HG02885 (cell line): ENCODE measurements at regions not wholly inside any gene's neighbourhood (a gene's known extent, or its start where the extent isn't known, plus 50 kb on each side); places are given as distances from the start of the nearest gene placed in this dataset.

Experiments used
- ATAC-seq: cut with Tn5 transposase; IDR thresholded peaks from one replicate; pipeline ENCODE4 v1.9.1; 2021; ENCODE audit warnings: mild to moderate bottlenecking; ENCODE audit not compliant: unreplicated experiment, poor library complexity

DNA sequence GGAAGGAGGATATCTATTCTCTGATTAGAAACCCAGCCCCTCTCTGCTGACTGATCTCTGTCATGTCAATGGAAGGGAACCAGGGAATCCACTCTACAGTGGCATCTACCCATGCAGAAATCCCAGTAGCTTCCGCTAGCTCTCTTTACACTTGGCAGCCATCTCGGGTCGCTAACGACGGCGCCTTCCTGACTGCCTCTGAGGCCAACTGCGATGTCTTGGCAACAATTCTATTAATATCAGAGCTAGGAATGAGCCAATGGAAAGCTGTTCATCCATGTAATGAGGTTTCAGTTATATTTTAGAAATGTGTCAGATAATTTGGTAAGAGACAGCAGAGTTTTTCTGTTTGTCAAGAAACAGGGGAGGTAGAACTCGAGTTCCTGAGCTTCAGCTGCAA, 67.6 kb upstream of the ATP10B start:
- ATAC-seq = no peak

DNA sequence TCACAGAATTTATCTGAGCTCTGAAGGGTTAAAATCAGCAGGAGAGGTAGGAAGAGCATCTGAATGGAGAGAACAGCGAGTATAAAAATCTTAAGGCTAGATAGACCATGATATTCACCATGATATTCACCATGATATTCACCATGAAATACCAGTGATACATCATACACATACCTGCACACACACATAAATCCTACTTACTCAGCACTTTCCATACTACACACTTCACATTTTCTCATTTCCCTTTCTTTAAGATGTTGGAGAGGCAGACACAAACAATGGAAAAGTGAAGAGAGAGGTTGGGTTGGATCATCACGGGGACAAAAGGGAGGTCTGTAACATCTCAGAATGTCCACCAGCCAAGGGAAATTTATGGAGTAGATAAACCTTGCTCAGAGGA, 66.4 kb upstream of the ATP10B start:
- ATAC-seq = no peak

DNA sequence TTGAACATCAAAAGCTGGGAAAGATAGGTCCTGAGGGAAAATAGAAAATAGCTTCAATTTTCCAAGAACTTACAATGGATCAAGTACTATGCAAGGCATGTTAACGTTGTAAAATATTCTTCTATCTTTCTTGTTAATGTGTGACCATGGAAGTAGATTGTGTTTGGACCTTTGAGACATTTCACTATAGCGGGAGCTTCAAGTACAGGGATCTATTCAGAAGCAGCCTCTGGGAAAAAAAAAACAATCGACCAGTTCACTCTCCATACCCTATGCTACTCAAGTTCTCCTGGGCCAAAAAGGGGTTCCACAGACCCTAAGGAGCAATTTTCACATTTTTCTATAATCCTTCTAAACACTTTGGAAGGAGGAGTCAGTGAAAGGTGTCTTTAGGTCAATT, 54.1 kb upstream of the ATP10B start:
- no peak for ATAC-seq

DNA sequence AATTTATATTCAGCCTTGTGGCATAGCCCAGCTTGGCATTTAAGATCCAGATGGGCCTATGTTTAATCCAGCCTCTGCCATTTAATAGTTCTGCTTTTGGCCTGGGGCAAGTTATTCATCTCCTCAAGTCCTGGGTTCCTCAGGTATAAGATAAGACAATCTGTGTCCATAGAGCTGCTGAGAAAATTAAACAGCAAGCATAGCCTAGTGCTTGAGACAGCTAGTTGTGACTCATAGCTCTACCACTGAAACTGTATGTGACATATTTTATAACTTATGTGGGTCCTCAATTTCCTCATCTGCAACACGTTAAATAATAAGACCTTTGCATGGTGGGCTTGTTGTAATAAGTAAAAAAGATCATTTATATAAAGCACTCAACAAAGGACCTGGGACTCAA, 53.3 kb upstream of the ATP10B start:
- ATAC-seq = no peak

DNA sequence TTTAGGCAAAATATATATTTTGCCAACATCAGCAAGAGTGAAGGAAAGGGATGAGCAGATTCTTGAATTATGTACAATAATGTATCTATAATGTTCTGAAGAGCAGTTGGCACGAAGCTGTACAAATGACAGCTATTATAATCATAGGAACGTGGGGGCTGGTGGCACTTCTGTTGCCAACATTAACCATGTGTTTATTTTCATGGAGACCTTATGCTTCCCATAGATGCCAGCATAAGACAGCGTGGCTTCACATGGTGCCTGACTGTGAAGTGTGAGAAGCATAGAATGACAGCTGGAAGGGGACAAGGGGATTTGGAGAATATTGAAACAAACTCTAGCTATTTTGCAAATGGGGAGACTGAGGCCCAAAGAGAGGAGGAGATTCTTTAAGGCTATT, 52.6 kb upstream of the ATP10B start:
- no peak for ATAC-seq

DNA sequence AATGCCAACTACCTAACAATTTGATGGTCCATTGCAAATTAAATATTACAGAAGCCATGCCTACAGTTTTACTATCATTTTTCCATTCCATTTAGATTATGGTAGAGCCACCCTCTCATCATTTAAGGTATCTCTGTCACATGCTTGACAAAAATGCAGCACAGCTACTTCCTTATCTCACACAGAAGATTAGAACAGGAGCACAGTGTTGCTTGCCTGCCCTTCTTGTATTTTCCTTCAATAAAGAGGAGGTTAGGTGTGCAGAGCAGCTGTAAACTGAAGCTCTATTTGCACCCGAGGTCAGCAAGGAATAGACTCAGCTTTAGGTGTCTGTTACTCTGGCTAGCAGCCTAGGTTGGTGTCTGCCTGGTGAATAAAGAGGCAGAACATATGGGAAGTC, 51.5 kb upstream of the ATP10B start:
- ATAC-seq = no peak

DNA sequence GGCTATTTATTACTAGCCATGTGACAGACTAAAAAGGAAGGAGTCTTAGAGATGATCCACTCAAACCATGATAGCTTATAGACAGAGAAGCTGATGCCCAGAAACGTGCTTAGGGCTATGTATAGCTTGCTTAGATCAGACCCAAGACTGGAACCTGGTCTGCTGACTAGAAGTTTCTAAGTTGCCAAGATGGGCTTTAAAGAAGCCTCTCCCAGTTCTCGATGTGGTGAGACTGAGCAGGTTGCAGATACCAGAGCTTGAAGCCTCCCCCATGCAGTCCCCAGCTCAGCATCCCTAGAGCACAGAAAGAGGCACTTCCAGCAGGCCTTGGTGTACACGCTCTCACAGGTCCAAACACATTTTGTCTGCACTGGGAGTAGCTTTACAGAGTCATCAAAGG, 51.1 kb upstream of the ATP10B start:
- no peak for ATAC-seq
